GM18868 (cell line): ENCODE measurements at regions not wholly inside any gene's neighbourhood (a gene's known extent, or its start where the extent isn't known, plus 50 kb on each side); places are given as distances from the start of the nearest gene placed in this dataset.
"Not testable (repeated sequence)": the region's sequence is repeated elsewhere in the genome, so short reads cannot be mapped to it uniquely, and the experiment has no call there.

Experiments used
- ATAC-seq: cut with Tn5 transposase; IDR thresholded peaks from one replicate; pipeline ENCODE4 v1.9.1; 2021; ENCODE audit warnings: mild to moderate bottlenecking, moderate library complexity; ENCODE audit not compliant: unreplicated experiment

GRCh38 chr6:134619789-134620188 lies 301.9 kb upstream of the SGK1 start:
- no peak for ATAC-seq

GRCh38 chr6:134619077-134619476 lies 301.2 kb upstream of the SGK1 start:
- ATAC-seq = peak; percentile 77

GRCh38 chr6:134614606-134615485 lies 296.9 kb upstream of the SGK1 start:
- no peak for ATAC-seq

GRCh38 chr6:134612128-134612527 lies 294.2 kb upstream of the SGK1 start:
- not testable (repeated sequence) for ATAC-seq

GRCh38 chr6:134610411-134610810 lies 292.5 kb upstream of the SGK1 start:
- no peak for ATAC-seq

GRCh38 chr6:134609716-134610261 lies 291.9 kb upstream of the SGK1 start:
- ATAC-seq = no peak

- ATAC-seq = no peak
Observed at GRCh38 chr6:134607411-134607810, 289.5 kb upstream of the SGK1 start.

- no peak for ATAC-seq
Observed at GRCh38 chr6:134605034-134605433, 287.1 kb upstream of the SGK1 start.

GRCh38 chr6:134604014-134604676 lies 286.2 kb upstream of the SGK1 start:
- no peak for ATAC-seq

- ATAC-seq = no peak
Observed at GRCh38 chr6:134603561-134603960, 285.6 kb upstream of the SGK1 start.

- no peak for ATAC-seq
Observed at GRCh38 chr6:134602123-134602522, 284.2 kb upstream of the SGK1 start.

GRCh38 chr6:134600671-134601070 lies 282.8 kb upstream of the SGK1 start:
- ATAC-seq = no peak

GRCh38 chr6:134599079-134599478 lies 281.2 kb upstream of the SGK1 start:
- ATAC-seq = no peak

GRCh38 chr6:134596191-134596590 lies 278.3 kb upstream of the SGK1 start:
- ATAC-seq = no peak

- ATAC-seq = no peak
Observed at GRCh38 chr6:134594881-134595280, 277.0 kb upstream of the SGK1 start.

- no peak for ATAC-seq
Observed at GRCh38 chr6:134593887-134594286, 276.0 kb upstream of the SGK1 start.

GRCh38 chr6:134593442-134593841 lies 275.5 kb upstream of the SGK1 start:
- no peak for ATAC-seq

GRCh38 chr6:134593024-134593423 lies 275.1 kb upstream of the SGK1 start:
- ATAC-seq = no peak

GRCh38 chr6:134590449-134590848 lies 272.5 kb upstream of the SGK1 start:
- ATAC-seq = no peak

GRCh38 chr6:134590004-134590403 lies 272.1 kb upstream of the SGK1 start:
- no peak for ATAC-seq

- no peak for ATAC-seq
Observed at GRCh38 chr6:134589512-134589911, 271.6 kb upstream of the SGK1 start.

- ATAC-seq = no peak
Observed at GRCh38 chr6:134588267-134588666, 270.4 kb upstream of the SGK1 start.
